ENCODE measurements at regions not wholly inside any gene's neighbourhood (a gene's known extent, or its start where the extent isn't known, plus 50 kb on each side); places are given as distances from the start of the nearest gene placed in this dataset.

DNA sequence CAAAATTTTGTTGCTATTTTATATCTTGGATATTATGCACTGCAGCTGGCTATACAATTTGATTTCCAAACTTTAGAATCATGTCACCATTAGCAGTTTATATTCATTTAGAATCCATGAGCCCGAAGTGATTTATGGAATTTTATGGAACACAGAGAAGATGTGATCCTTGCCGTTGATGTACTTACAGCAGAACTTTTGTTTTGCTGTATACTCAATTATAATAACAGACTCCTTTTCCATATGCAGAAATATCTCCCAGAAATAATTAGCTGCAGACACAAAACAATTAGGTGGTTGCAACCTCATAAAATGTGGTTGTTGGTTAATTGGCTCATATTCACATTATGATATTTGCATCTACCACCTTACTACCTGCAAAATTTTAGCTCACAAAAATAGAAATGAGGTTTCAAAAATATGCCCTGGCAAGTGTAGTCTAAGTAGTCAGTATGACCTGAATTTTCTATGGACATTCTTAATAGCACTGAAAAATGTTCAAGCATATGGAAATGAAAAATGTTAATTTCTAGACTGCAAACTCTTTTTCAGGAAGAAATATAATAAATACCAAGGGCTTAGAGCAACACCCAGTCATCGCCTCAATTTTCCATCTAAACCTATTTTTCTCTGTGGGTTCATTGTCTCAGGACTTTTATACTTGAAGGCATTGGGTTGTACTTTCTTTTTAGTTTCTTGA lies 997.6 kb downstream of the MCTP2 start:
- TF ChIP-seq, protein P1, sequence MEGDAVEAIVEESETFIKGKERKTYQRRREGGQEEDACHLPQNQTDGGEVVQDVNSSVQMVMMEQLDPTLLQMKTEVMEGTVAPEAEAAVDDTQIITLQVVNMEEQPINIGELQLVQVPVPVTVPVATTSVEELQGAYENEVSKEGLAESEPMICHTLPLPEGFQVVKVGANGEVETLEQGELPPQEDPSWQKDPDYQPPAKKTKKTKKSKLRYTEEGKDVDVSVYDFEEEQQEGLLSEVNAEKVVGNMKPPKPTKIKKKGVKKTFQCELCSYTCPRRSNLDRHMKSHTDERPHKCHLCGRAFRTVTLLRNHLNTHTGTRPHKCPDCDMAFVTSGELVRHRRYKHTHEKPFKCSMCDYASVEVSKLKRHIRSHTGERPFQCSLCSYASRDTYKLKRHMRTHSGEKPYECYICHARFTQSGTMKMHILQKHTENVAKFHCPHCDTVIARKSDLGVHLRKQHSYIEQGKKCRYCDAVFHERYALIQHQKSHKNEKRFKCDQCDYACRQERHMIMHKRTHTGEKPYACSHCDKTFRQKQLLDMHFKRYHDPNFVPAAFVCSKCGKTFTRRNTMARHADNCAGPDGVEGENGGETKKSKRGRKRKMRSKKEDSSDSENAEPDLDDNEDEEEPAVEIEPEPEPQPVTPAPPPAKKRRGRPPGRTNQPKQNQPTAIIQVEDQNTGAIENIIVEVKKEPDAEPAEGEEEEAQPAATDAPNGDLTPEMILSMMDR (conservative IDR thresholded peaks at IDR 0.05; ENCODE audit: low read depth in 2 of 2), result no peak
- TF ChIP-seq EZH2 (IDR thresholded peaks at IDR 0.05; ENCODE audit: low read depth, unreplicated experiment), result no peak
- no peak for TF ChIP-seq POLR2AphosphoS5 (IDR thresholded peaks at IDR 0.05; ENCODE audit: low read depth)
- TF ChIP-seq, protein P2, sequence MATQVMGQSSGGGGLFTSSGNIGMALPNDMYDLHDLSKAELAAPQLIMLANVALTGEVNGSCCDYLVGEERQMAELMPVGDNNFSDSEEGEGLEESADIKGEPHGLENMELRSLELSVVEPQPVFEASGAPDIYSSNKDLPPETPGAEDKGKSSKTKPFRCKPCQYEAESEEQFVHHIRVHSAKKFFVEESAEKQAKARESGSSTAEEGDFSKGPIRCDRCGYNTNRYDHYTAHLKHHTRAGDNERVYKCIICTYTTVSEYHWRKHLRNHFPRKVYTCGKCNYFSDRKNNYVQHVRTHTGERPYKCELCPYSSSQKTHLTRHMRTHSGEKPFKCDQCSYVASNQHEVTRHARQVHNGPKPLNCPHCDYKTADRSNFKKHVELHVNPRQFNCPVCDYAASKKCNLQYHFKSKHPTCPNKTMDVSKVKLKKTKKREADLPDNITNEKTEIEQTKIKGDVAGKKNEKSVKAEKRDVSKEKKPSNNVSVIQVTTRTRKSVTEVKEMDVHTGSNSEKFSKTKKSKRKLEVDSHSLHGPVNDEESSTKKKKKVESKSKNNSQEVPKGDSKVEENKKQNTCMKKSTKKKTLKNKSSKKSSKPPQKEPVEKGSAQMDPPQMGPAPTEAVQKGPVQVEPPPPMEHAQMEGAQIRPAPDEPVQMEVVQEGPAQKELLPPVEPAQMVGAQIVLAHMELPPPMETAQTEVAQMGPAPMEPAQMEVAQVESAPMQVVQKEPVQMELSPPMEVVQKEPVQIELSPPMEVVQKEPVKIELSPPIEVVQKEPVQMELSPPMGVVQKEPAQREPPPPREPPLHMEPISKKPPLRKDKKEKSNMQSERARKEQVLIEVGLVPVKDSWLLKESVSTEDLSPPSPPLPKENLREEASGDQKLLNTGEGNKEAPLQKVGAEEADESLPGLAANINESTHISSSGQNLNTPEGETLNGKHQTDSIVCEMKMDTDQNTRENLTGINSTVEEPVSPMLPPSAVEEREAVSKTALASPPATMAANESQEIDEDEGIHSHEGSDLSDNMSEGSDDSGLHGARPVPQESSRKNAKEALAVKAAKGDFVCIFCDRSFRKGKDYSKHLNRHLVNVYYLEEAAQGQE (IDR thresholded peaks at IDR 0.05; ENCODE audit: unreplicated experiment), result no peak
- no peak for TF ChIP-seq CREB1 (CRISPR knock-in tag; IDR thresholded peaks at IDR 0.05; ENCODE audit: low read depth)
- no peak for TF ChIP-seq NANOG (IDR thresholded peaks at IDR 0.05; ENCODE audit: borderline replicate concordance)
- no peak for TF ChIP-seq EZH2phosphoT487 (IDR thresholded peaks at IDR 0.05; ENCODE audit: unreplicated experiment)
- TF ChIP-seq, protein P3, sequence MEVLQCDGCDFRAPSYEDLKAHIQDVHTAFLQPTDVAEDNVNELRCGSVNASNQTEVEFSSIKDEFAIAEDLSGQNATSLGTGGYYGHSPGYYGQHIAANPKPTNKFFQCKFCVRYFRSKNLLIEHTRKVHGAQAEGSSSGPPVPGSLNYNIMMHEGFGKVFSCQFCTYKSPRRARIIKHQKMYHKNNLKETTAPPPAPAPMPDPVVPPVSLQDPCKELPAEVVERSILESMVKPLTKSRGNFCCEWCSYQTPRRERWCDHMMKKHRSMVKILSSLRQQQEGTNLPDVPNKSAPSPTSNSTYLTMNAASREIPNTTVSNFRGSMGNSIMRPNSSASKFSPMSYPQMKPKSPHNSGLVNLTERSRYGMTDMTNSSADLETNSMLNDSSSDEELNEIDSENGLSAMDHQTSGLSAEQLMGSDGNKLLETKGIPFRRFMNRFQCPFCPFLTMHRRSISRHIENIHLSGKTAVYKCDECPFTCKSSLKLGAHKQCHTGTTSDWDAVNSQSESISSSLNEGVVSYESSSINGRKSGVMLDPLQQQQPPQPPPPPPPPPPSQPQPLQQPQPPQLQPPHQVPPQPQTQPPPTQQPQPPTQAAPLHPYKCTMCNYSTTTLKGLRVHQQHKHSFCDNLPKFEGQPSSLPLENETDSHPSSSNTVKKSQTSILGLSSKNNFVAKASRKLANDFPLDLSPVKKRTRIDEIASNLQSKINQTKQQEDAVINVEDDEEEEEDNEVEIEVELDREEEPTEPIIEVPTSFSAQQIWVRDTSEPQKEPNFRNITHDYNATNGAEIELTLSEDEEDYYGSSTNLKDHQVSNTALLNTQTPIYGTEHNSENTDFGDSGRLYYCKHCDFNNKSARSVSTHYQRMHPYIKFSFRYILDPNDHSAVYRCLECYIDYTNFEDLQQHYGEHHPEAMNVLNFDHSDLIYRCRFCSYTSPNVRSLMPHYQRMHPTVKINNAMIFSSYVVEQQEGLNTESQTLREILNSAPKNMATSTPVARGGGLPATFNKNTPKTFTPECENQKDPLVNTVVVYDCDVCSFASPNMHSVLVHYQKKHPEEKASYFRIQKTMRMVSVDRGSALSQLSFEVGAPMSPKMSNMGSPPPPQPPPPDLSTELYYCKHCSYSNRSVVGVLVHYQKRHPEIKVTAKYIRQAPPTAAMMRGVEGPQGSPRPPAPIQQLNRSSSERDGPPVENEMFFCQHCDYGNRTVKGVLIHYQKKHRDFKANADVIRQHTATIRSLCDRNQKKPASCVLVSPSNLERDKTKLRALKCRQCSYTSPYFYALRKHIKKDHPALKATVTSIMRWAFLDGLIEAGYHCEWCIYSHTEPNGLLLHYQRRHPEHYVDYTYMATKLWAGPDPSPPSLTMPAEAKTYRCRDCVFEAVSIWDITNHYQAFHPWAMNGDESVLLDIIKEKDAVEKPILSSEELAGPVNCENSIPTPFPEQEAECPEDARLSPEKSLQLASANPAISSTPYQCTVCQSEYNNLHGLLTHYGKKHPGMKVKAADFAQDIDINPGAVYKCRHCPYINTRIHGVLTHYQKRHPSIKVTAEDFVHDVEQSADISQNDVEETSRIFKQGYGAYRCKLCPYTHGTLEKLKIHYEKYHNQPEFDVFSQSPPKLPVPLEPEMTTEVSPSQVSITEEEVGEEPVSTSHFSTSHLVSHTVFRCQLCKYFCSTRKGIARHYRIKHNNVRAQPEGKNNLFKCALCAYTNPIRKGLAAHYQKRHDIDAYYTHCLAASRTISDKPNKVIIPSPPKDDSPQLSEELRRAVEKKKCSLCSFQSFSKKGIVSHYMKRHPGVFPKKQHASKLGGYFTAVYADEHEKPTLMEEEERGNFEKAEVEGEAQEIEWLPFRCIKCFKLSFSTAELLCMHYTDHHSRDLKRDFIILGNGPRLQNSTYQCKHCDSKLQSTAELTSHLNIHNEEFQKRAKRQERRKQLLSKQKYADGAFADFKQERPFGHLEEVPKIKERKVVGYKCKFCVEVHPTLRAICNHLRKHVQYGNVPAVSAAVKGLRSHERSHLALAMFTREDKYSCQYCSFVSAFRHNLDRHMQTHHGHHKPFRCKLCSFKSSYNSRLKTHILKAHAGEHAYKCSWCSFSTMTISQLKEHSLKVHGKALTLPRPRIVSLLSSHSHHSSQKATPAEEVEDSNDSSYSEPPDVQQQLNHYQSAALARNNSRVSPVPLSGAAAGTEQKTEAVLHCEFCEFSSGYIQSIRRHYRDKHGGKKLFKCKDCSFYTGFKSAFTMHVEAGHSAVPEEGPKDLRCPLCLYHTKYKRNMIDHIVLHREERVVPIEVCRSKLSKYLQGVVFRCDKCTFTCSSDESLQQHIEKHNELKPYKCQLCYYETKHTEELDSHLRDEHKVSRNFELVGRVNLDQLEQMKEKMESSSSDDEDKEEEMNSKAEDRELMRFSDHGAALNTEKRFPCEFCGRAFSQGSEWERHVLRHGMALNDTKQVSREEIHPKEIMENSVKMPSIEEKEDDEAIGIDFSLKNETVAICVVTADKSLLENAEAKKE (CRISPR knock-in tag; IDR thresholded peaks at IDR 0.05), result no peak
- TF ChIP-seq, protein P4, sequence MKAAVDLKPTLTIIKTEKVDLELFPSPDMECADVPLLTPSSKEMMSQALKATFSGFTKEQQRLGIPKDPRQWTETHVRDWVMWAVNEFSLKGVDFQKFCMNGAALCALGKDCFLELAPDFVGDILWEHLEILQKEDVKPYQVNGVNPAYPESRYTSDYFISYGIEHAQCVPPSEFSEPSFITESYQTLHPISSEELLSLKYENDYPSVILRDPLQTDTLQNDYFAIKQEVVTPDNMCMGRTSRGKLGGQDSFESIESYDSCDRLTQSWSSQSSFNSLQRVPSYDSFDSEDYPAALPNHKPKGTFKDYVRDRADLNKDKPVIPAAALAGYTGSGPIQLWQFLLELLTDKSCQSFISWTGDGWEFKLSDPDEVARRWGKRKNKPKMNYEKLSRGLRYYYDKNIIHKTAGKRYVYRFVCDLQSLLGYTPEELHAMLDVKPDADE (IDR thresholded peaks at IDR 0.05), result no peak
- no peak for TF ChIP-seq ZNF331 (CRISPR knock-in tag; IDR thresholded peaks at IDR 0.05; ENCODE audit: low read depth)
